Astrocyte (in vitro differentiated cells and primary cell): ENCODE measurements at regions not wholly inside any gene's neighbourhood (a gene's known extent, or its start where the extent isn't known, plus 50 kb on each side); places are given as distances from the start of the nearest gene placed in this dataset.

Source experiments
- CTCF ChIP-seq: IDR thresholded peaks from 2 replicates; pipeline ENCODE4 v1.5.1; 2011; ENCODE audit warnings: low read depth, mild to moderate bottlenecking, inconsistent platforms, low read length, moderate library complexity; ENCODE audit not compliant: insufficient read depth
- EZH2 ChIP-seq: IDR thresholded peaks from 2 replicates; pipeline ENCODE4 v1.6.1; 2012; ENCODE audit warnings: mild to moderate bottlenecking, low read length, inconsistent platforms; ENCODE audit not compliant: insufficient read depth

GRCh38 chr16:64339052-64339770 lies 782.7 kb downstream of the CDH11 start:
- TF ChIP-seq CTCF (no peak), EZH2 (no peak)
